GM12872 (cell line): ENCODE measurements at regions not wholly inside any gene's neighbourhood (a gene's known extent, or its start where the extent isn't known, plus 50 kb on each side); places are given as distances from the start of the nearest gene placed in this dataset.

Experiments used
- TF ChIP-seq, protein P1 (sequence below): IDR thresholded peaks from 3 replicates; pipeline ENCODE4 v1.5.1; 2011; ENCODE audit warnings: low read depth, mild to moderate bottlenecking, low read length, moderate library complexity; ENCODE audit not compliant: insufficient read depth

DNA sequence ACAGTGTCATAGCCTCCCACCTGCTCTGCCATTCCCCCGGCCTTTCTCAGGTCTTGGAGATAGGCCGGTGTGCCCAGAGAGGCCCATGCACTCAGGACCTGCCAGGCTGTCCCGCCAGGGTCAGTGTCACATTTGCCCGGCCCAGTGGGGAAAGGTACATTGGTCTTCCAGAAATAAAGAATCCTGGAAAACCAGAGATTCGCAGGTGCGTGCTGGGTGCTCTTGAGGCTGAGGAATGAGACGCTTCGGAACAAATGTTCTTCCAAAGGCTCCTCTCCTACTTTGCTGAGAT lies 205.8 kb upstream of the RTL1 start:
- TF ChIP-seq, protein P1, sequence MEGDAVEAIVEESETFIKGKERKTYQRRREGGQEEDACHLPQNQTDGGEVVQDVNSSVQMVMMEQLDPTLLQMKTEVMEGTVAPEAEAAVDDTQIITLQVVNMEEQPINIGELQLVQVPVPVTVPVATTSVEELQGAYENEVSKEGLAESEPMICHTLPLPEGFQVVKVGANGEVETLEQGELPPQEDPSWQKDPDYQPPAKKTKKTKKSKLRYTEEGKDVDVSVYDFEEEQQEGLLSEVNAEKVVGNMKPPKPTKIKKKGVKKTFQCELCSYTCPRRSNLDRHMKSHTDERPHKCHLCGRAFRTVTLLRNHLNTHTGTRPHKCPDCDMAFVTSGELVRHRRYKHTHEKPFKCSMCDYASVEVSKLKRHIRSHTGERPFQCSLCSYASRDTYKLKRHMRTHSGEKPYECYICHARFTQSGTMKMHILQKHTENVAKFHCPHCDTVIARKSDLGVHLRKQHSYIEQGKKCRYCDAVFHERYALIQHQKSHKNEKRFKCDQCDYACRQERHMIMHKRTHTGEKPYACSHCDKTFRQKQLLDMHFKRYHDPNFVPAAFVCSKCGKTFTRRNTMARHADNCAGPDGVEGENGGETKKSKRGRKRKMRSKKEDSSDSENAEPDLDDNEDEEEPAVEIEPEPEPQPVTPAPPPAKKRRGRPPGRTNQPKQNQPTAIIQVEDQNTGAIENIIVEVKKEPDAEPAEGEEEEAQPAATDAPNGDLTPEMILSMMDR = no peak

DNA sequence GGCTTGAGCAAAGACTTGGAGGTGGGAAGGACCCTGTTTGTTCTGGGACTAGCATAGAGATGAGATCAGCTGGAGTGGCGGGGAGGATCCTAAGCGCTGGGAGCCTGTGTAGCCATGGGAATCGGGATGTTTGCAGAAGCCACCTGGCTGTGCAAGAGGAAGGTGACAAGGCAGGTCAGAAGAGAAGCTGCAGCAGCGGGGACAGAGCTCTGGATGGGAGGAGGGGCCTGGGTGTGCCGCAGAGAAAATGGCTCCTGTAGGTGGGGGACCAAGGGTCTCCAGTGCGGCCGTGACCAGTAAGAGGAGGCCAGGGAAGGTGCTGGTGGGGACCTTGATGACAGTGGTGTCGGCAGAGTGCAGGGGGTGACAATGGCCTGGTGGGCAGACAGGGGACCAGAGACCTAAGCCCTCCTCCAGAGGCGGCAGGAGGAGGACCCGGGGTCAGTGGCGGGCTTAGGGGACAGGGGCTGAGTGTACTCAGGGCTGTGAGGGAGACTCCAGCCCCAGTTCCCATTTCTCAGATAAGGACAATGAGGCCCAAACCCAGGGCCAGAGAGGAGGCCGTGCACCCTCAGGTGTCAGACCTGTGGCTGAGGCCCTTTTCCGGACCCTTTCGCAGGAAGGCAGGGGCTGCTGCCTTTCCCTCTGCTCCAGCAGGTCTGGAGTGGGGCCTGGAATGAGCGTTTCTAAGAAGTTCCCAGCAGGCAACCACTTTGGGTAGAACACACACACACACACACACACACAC lies 206.6 kb upstream of the RTL1 start:
- TF ChIP-seq, protein P1 = no peak

DNA sequence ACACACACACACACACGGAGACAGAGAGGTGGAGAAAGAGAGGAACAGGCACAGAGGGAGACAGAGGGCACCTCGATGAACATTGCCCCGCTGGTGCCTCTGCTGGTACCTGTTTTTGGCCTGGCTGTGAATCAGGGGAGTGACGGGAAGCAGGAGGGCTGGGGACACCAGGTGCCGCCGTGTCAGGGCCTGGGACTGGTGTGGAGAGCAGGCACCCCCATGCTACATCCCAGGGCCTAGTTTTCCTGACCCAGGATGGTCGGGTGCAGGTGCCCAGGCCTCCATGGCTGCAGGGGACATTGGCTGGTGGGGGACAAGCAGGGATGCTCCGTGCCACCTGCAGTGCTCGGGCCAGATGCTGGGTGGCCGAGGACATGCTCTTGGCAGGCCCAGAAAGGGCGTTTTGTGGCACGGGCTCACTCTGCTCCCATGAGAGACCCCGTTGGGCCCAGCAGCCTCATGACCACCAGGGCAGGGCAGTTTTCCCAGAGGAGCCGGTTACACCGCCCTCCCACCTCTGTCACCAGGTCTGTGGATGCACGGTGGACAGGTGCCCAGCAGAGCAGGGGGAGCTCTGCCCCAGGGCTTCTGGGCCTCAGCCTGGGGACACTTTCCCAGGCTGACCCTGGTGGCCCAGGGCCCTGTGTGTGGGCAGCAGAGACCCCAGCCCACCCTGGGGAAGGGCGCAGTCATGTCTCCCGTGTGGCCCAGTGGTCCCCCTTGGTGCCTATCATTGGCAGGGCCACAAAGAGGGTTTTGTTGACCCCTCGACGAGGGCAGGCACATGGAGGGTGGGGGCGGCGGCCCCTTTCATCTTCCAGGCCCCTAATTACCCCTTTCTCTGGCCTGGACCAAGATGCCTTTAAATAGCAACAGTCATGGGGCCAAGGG lies 207.5 kb upstream of the RTL1 start:
- TF ChIP-seq, protein P1 = no peak

DNA sequence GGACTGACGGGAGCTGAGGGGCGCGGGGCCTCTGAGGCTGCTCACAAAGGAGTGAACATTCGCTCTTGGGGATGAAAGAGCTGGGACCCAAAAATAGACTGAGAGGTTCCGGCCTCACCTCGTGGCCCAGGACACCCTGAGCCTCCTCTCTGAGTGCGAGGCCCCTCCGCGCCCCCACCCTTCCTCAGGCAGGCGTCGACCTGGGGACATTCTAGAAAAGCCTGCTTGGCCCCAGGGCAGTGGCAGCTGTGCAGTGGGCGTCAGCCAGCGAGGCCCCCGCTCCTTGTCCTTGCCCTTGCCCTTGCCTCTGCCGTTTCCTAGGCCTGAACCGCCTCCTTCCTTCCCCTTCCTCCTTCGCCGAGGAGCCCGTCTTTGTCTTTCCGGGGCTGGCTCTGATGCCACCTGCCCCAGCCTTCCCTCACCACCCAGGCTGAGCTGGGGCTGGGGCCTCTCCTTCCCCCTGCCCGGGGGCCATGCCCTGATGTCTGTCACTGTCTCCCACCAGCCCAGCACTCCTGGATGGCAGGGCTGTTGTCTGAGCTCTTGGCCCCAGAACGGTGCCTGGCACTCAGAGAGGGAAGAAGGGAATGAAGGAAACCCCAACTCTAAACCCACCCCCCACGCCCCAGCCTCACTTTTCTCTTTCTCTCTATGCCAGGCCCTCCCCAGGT lies 208.2 kb upstream of the RTL1 start:
- TF ChIP-seq, protein P1 = no peak

DNA sequence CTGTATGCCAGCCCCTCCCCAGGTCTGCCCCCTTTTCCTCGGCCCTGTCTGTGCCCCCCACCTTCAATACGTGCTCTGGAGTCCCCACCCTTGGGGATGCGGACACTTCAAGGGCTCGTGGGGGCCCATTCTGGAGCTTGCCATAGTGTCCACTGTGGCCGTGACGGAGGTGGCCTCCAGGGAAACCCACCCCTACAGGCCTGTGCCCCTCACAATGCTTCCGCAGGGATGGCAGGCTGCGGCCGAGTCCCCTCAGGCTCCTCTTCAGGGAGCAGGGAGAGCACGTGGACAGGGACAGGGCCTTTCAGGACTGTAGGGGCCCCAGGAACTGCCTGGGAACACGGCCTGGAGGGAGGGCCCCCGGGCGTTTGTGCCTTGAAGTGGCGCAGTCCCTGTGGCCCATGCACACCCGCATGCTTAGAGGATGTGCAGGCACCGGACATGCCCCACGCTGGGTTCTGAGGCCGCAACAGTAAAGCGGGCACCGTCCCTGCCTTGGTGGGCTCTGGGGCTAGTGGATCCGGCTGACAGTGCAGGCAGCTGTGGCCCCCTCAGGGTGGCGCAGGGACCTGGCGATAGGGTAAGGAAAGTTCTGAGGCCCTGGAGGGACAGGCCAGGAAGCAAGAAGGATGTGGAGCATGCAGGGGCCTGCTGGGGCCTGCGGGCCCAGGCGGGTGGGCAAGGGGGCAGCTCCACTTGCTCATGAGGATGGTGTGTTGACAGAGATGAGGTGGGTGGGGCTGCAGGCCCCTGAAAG lies 209.0 kb upstream of the RTL1 start:
- TF ChIP-seq, protein P1 = no peak

DNA sequence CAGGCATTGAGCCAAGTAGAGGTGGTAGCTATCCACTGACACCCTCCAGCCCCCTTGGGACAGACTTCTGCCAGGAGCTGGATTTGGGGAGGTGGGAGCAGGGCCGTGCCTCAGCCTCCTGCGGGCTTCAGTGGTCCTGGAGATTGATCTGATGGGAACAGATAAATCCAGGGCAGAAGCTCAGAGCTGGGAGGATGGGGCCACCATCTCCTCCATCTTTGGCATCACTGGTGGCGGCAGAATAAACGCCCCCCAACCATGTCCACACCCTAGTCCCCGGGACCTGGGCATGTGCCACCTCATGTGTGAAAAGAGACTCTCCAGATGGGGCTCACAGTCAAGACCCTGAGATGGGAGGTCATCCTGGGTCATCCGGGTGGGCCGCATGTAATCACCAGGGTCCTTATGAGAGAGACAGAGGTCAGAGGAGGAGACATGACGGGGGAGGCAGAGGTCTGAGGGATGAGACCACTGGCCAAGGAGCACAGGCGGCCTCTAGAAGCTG lies 209.6 kb upstream of the RTL1 start:
- TF ChIP-seq, protein P1 = no peak
